ENCODE measurements at regions not wholly inside any gene's neighbourhood (a gene's known extent, or its start where the extent isn't known, plus 50 kb on each side); places are given as distances from the start of the nearest gene placed in this dataset.

GRCh38 chr11:45597097-45597496, 68.3 kb downstream of the CHST1 start:
- Histone ChIP-seq H3K4me1 (ENCODE audit: insufficient read depth, low read length) (no peaks in the 10 kb centered on the region), H3K36me3 (ENCODE audit: insufficient read depth, low read length) (no peaks in the 10 kb centered on the region)

GRCh38 chr11:45596571-45596970, 68.9 kb downstream of the CHST1 start:
- Histone ChIP-seq H3K9me3 (ENCODE audit: control insufficient read depth, insufficient read depth, low read length) (no peaks in the 10 kb centered on the region), H3K4me1 (ENCODE audit: insufficient read depth, low read length) (no peaks in the 10 kb centered on the region), H3K36me3 (ENCODE audit: insufficient read depth, low read length) (no peaks in the 10 kb centered on the region), H3K9ac (ENCODE audit: low read depth, low read length) (no peak overlapping the region)

More at GRCh38 chr11:45597097-45597496, 68.3 kb downstream of the CHST1 start:
- no peaks in the 10 kb centered on the region for H3K9me3 ChIP-seq (ENCODE audit: control insufficient read depth, insufficient read depth, low read length)
- no peak overlapping the region for H3K9ac ChIP-seq (ENCODE audit: low read depth, low read length)

GRCh38 chr11:45593992-45594391, 71.4 kb downstream of the CHST1 start:
- no peak overlapping the region for H3K9ac ChIP-seq (ENCODE audit: low read depth, low read length)
- H3K9me3 ChIP-seq (ENCODE audit: control insufficient read depth, insufficient read depth, low read length) = no peaks in the 10 kb centered on the region
- H3K4me1 ChIP-seq (ENCODE audit: insufficient read depth, low read length) = no peaks in the 10 kb centered on the region
- no peaks in the 10 kb centered on the region for H3K36me3 ChIP-seq (ENCODE audit: insufficient read depth, low read length)

DNA sequence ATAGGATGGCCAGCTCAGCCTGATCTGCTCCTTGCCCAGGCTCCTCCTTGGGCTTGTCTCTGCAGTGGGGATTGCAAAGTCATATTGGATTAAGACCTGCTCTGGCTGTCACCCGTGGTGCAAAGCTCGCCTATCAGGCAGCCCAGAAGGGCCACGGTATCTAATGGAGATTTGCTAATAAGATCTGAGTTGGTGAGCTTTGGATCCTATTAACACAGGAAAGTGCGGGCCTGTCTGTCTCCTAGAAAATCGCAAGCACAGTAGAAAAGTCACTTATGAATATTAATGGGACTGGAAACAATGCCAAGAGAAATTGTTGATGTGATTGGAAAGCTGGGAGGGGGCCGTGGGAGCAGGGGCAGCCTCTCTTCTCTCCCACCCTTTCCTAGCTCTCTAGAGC, 72.8 kb downstream of the CHST1 start:
- no peaks in the 10 kb centered on the region for H3K4me1 ChIP-seq (ENCODE audit: insufficient read depth, low read length)
- H3K9me3 ChIP-seq (ENCODE audit: control insufficient read depth, insufficient read depth, low read length) = no peaks in the 10 kb centered on the region
- no peaks in the 10 kb centered on the region for H3K36me3 ChIP-seq (ENCODE audit: insufficient read depth, low read length)
- H3K9ac ChIP-seq (ENCODE audit: low read depth, low read length) = no peak overlapping the region

DNA sequence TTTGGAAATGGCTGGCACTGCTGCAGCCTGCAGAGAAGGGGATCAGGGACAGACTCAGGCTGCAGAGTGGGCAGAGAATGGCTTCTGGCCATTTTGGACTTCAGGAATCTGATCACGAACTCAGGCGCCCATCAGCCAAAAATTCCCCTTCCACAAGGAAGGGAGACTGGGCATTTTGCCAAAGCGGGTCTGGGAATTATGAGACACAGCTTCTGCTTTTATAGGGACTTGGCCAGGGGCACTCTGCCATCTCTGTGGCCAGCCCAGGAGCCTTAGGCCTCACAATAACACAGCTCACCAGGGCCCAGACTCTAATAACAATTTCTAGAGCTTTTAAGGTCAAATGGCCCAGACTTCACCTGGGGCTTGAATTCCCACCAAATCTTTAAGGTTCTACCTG, 74.7 kb downstream of the CHST1 start:
- Histone ChIP-seq H3K9ac (ENCODE audit: low read depth, low read length) (no peak overlapping the region), H3K4me1 (ENCODE audit: insufficient read depth, low read length) (no peaks in the 10 kb centered on the region), H3K36me3 (ENCODE audit: insufficient read depth, low read length) (no peaks in the 10 kb centered on the region), H3K9me3 (ENCODE audit: control insufficient read depth, insufficient read depth, low read length) (no peaks in the 10 kb centered on the region)

GRCh38 chr11:45585205-45585604, 80.2 kb downstream of the CHST1 start:
- Histone ChIP-seq H3K9me3 (ENCODE audit: control insufficient read depth, insufficient read depth, low read length) (no peaks in the 10 kb centered on the region), H3K4me1 (ENCODE audit: insufficient read depth, low read length) (no peaks in the 10 kb centered on the region), H3K9ac (ENCODE audit: low read depth, low read length) (no peak overlapping the region), H3K36me3 (ENCODE audit: insufficient read depth, low read length) (no peaks in the 10 kb centered on the region)

DNA sequence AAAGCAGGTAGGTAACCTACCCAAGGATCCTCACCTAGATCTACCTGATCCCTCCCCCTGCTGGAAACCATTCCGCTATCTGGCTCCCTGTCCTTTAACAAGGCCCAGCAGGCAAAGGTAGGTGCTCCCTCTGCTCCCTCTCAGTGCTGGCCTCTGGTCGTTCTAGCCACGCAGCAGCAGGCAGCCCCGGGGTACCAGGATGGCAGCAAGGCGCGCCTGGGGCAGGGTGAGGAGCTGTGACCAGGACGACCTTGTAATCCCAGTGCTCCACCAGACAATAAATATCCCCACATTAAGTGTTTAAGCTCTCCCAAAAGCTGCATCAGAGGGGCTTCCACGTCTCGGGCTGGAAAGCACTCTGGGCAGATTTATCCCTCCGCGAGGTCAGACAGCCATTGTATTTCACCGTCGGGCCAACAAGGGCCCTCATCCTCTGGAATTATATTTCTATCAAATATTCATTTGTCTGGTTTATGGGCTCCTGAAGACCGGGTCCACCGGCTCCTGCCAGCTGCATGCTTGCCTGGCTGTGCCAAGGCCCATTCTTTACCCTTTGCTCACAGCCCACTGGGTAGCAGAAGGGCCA, 81.3 kb downstream of the CHST1 start:
- Histone ChIP-seq H3K4me1 (ENCODE audit: insufficient read depth, low read length) (no peaks in the 10 kb centered on the region), H3K36me3 (ENCODE audit: insufficient read depth, low read length) (no peaks in the 10 kb centered on the region), H3K9ac (ENCODE audit: low read depth, low read length) (no peak overlapping the region), H3K9me3 (ENCODE audit: control insufficient read depth, insufficient read depth, low read length) (no peaks in the 10 kb centered on the region)

DNA sequence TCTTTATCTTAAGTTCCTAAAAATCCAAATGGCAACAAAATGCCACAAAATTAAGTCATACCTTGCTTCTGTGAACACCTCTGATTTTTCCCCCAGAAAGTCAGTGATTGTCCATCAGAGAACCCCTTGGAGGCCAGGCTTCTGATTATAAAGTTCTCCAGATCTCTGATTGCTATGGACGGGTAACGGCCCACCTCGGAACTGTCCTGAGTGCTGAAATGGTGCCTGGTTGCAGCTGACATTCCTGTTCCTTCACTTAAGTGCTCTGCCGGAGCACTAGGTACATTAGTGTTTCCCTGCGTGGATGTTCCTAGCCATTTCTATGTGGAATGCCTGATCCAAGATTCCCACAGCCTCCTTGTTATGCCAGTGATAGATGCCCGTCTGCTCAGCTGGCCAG, 85.0 kb downstream of the CHST1 start:
- Histone ChIP-seq H3K9me3 (ENCODE audit: control insufficient read depth, insufficient read depth, low read length) (no peaks in the 10 kb centered on the region), H3K36me3 (ENCODE audit: insufficient read depth, low read length) (no peaks in the 10 kb centered on the region), H3K4me1 (ENCODE audit: insufficient read depth, low read length) (peaks cover 17% of the 10 kb centered on the region; the same call in 1 of the 2 replicates), H3K9ac (ENCODE audit: low read depth, low read length) (no peak overlapping the region)

DNA sequence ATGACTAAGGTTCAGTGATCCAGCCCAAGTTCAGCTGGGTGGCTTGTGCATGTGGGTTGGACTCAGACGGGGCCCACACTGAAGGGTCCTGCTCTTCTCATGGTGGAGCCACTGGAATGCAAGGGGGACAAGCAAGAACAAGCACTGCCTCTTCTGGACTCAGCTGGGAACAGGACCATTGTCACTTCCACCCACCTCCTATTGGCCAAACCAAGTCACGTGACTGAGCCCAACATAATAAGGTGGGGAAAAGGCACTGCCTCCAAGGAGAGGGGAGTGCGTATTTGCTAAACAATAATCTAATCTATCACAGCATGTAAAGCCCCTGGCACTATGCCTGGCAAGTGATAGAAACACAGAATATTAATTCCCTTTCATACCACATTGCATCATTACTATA, 87.1 kb downstream of the CHST1 start:
- H3K4me1 ChIP-seq (ENCODE audit: insufficient read depth, low read length) = peaks cover 17% of the 10 kb centered on the region; the same call in 1 of the 2 replicates
- H3K9ac ChIP-seq (ENCODE audit: low read depth, low read length) = no peak overlapping the region
- no peaks in the 10 kb centered on the region for H3K9me3 ChIP-seq (ENCODE audit: control insufficient read depth, insufficient read depth, low read length)
- no peaks in the 10 kb centered on the region for H3K36me3 ChIP-seq (ENCODE audit: insufficient read depth, low read length)

DNA sequence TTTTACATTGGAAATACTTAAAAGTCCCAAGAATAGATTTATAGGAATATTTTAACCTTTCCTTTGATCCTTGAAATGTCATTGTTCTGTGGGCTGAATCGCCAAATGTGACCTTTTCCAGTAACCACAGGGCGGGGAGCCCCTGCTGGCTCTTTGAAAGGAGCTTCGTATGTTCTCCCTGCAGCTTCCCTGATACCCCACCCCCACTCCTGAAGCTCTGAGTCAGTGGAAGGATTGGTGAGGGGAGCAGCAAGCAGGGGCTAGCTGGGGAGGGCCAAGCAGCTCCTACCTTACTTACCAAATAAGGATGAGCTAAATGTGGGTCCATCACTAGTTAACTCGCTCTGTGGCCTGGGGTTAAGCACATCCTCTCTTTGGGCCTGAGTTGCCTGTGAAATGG, 87.7 kb downstream of the CHST1 start:
- Histone ChIP-seq H3K9ac (ENCODE audit: low read depth, low read length) (no peak overlapping the region), H3K36me3 (ENCODE audit: insufficient read depth, low read length) (no peaks in the 10 kb centered on the region), H3K4me1 (ENCODE audit: insufficient read depth, low read length) (peaks cover 17% of the 10 kb centered on the region; the same call in 1 of the 2 replicates), H3K9me3 (ENCODE audit: control insufficient read depth, insufficient read depth, low read length) (no peaks in the 10 kb centered on the region)

- Histone ChIP-seq H3K36me3 (ENCODE audit: insufficient read depth, low read length) (no peaks in the 10 kb centered on the region), H3K4me1 (ENCODE audit: insufficient read depth, low read length) (peaks cover 17% of the 10 kb centered on the region; the same call in 1 of the 2 replicates), H3K9ac (ENCODE audit: low read depth, low read length) (no peak overlapping the region), H3K9me3 (ENCODE audit: control insufficient read depth, insufficient read depth, low read length) (no peaks in the 10 kb centered on the region)
Observed at GRCh38 chr11:45576461-45577215, 88.8 kb downstream of the CHST1 start.

DNA sequence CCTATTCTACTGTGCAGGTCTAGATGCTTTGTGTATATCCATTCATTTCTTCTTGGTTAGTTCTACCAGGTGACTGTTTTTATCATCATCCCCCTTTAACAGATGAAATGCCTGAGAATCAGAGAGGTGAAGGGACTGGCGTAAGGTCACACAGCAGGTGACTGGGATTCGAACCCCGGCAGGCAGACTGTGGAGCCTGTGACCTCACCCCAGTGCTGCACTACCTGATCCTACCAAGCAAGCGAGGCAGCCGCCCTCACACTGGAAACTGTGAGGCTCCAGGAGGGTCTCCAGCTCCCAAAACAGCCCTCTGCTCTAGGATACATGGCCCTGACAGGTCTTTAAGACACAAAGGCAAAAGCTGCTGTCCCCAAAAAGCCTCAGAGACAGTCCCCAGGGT, 91.7 kb downstream of the CHST1 start:
- peaks cover 17% of the 10 kb centered on the region; the same call in 1 of the 2 replicates for H3K4me1 ChIP-seq (ENCODE audit: insufficient read depth, low read length)
- no peaks in the 10 kb centered on the region for H3K36me3 ChIP-seq (ENCODE audit: insufficient read depth, low read length)
- no peaks in the 10 kb centered on the region for H3K9me3 ChIP-seq (ENCODE audit: control insufficient read depth, insufficient read depth, low read length)
- no peak overlapping the region for H3K9ac ChIP-seq (ENCODE audit: low read depth, low read length)

GRCh38 chr11:45572354-45573123, 92.9 kb downstream of the CHST1 start:
- peaks cover 13% of the 10 kb centered on the region; the same call in 1 of the 2 replicates for H3K4me1 ChIP-seq (ENCODE audit: insufficient read depth, low read length)
- no peak overlapping the region for H3K9ac ChIP-seq (ENCODE audit: low read depth, low read length)
- no peaks in the 10 kb centered on the region for H3K9me3 ChIP-seq (ENCODE audit: control insufficient read depth, insufficient read depth, low read length)
- H3K36me3 ChIP-seq (ENCODE audit: insufficient read depth, low read length) = no peaks in the 10 kb centered on the region

- Histone ChIP-seq H3K36me3 (ENCODE audit: insufficient read depth, low read length) (no peaks in the 10 kb centered on the region), H3K9ac (ENCODE audit: low read depth, low read length) (no peak overlapping the region), H3K9me3 (ENCODE audit: control insufficient read depth, insufficient read depth, low read length) (no peaks in the 10 kb centered on the region), H3K4me1 (ENCODE audit: insufficient read depth, low read length) (no peaks in the 10 kb centered on the region)
Observed at GRCh38 chr11:45569776-45570175, 95.6 kb downstream of the CHST1 start.
